ENCODE measurements at regions not wholly inside any gene's neighbourhood (a gene's known extent, or its start where the extent isn't known, plus 50 kb on each side); places are given as distances from the start of the nearest gene placed in this dataset.

GRCh38 chr14:86015511-86015910 lies 485.6 kb downstream of the FLRT2 start:
- H3K4me3 ChIP-seq (ENCODE audit: low read length): no peak overlapping the region
- no peak for DNase-seq (ENCODE audit: low read depth)
- TF ChIP-seq CTCF (conservative IDR thresholded peaks at IDR 0.05; ENCODE audit: low read depth, low read length): no peak

- no peak for DNase-seq (ENCODE audit: low read depth)
- no peak for TF ChIP-seq CTCF (conservative IDR thresholded peaks at IDR 0.05; ENCODE audit: low read depth, low read length)
- no peak overlapping the region for H3K4me3 ChIP-seq (ENCODE audit: low read length)
Observed at GRCh38 chr14:86013641-86014040, 483.7 kb downstream of the FLRT2 start.

GRCh38 chr14:86012461-86012860 lies 482.5 kb downstream of the FLRT2 start:
- TF ChIP-seq CTCF (conservative IDR thresholded peaks at IDR 0.05; ENCODE audit: low read depth, low read length): no peak
- no peak for DNase-seq (ENCODE audit: low read depth)

GRCh38 chr14:86003998-86004397 lies 474.1 kb downstream of the FLRT2 start:
- no peak overlapping the region for H3K4me3 ChIP-seq (ENCODE audit: low read length)
- no peak for DNase-seq (ENCODE audit: low read depth)
- no peak for TF ChIP-seq CTCF (conservative IDR thresholded peaks at IDR 0.05; ENCODE audit: low read depth, low read length)

More at GRCh38 chr14:86012461-86012860, 482.5 kb downstream of the FLRT2 start:
- no peak overlapping the region for H3K4me3 ChIP-seq (ENCODE audit: low read length)

GRCh38 chr14:85996551-85996950 lies 466.6 kb downstream of the FLRT2 start:
- H3K4me3 ChIP-seq (ENCODE audit: low read length): no peak overlapping the region
- no peak for DNase-seq (ENCODE audit: low read depth)
- TF ChIP-seq CTCF (conservative IDR thresholded peaks at IDR 0.05; ENCODE audit: low read depth, low read length): no peak

GRCh38 chr14:85991156-85991555 lies 461.2 kb downstream of the FLRT2 start:
- DNase-seq (ENCODE audit: low read depth): no peak
- no peak for TF ChIP-seq CTCF (conservative IDR thresholded peaks at IDR 0.05; ENCODE audit: low read depth, low read length)
- H3K4me3 ChIP-seq (ENCODE audit: low read length): no peak overlapping the region

GRCh38 chr14:85987907-85988306 lies 458.0 kb downstream of the FLRT2 start:
- no peak for TF ChIP-seq CTCF (conservative IDR thresholded peaks at IDR 0.05; ENCODE audit: low read depth, low read length)
- DNase-seq (ENCODE audit: low read depth): no peak
- no peak overlapping the region for H3K4me3 ChIP-seq (ENCODE audit: low read length)
